Thyroid gland (tissue), 4 donors: ENCODE measurements at regions not wholly inside any gene's neighbourhood (a gene's known extent, or its start where the extent isn't known, plus 50 kb on each side); places are given as distances from the start of the nearest gene placed in this dataset.

Experiments
- CTCF ChIP-seq, 6 experiments: fragments of 200-600 bp in 3 of 6; fragments of 450-650 bp in 3 of 6; sonication (generic) in 3 of 6; IDR thresholded peaks; one replicate each; pipeline ENCODE4 v1.5.1; 2016 to 2019; ENCODE audit warnings: antibody characterized with exemption in 6 of 6, mild to moderate bottlenecking in 2 of 6, inconsistent platforms in 1 of 6, moderate library complexity in 1 of 6
- POLR2A ChIP-seq, 2 donors: fragments of 450-650 bp; IDR thresholded peaks; one replicate each; pipeline ENCODE4 v1.6.1; 2017; ENCODE audit warnings: antibody characterized with exemption in 2 of 2, mild to moderate bottlenecking in 2 of 2, moderate library complexity in 1 of 2

DNA sequence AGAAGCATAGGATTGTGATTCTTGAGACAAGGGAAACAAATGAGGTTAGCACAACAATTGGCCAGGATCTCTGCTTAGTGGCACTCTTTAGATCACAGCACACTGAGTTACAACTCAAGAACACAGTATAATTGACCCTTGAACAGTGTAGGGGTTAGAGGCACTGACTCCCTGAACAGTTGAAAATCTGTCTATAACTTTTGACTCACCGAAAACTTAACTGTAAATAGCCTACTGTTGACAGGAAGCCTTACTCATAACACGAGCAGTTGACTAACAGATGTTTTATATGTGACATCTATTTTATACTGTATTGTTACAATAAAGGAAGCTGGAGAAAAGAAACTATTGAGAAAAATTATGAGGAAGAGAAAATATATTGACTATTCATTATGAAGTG, 296.1 kb downstream of the RERGL start:
- TF ChIP-seq POLR2A (IDR thresholded peaks at IDR 0.05) (no peak), CTCF (IDR thresholded peaks at IDR 0.05) (no peak)
